ENCODE measurements at regions not wholly inside any gene's neighbourhood (a gene's known extent, or its start where the extent isn't known, plus 50 kb on each side); places are given as distances from the start of the nearest gene placed in this dataset.
"Not testable (repeated sequence)": the region's sequence is repeated elsewhere in the genome, so short reads cannot be mapped to it uniquely, and the experiment has no call there.

GRCh38 chr2:176427549-176427948, 158.3 kb downstream of the MTX2 start:
- no peak for DNase-seq

GRCh38 chr2:176428944-176429469, 159.8 kb downstream of the MTX2 start:
- DNase-seq = not testable (repeated sequence)

GRCh38 chr2:176432434-176432833, 163.2 kb downstream of the MTX2 start:
- no peak for DNase-seq

DNA sequence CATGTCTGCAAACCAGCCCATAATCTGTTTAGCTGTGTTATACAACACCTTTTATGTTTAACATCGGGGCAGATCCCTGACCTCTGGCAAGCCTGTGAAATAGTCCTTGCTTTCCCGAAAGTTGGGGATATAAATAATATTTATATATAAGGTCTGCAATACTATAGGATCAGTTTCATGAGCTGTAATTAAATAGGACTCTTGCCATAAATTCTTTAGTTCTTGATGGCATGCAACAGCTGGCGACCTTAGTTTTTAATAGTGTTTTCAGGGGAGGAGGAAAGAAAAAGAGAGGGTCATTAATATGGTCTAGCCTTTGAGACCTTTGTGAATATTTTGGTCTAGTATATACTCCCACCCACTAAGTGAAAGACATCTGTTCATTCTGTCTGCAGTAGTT, 166.5 kb downstream of the MTX2 start:
- no peak for DNase-seq

DNA sequence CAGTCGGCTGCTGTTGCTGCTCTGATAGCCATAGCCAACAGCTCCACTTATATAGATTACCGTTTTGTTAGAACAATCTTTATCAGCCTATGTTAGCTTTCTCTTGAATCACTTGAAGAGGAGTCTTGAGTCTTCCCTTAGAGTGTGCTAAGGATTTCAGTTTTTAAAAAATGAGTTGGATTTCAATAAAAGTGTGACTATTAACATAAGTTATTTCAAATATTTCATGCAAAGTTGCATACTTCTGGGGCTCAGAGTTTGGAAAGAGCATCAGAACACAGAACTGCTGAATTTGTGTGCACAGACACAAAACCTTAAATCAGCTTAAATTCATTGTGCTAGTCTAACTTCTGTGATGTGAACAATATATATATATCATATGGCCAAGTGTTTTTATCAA, 174.7 kb downstream of the MTX2 start:
- DNase-seq = no peak

GRCh38 chr2:176445956-176446355, 176.7 kb downstream of the MTX2 start:
- DNase-seq = no peak

DNA sequence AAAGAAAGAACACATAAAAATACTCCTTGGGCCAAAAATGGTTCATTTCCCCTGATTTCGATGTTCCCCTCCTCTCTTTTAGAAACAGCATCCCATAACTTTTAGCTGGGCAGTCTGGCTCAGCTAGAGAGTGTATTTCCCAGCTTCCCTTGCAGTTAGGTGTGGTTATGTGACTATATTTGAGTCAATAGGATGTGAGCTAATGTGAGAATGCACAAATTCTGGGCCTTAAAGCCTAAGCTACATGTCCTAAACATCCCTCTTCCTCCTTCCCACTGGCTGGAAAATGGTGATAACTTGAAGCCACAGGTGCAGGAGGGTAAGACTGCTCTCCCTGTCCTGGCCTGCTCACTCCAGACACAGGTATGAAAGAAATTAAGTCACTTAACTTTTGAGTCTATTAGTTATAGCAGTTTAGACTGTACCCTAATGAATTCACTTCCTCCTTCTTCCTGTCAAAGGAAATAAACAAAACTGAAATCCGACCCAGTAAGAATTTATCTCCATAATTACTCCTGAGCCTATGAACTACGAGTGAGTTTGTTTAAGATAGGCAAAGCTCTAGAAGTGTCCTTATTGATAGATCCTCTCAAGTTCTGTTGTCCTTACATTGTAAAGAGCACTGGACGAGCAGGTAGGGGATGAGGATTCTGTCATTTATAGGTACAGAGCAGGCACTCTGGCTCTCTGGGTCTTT, 177.6 kb downstream of the MTX2 start:
- DNase-seq = no peak

DNA sequence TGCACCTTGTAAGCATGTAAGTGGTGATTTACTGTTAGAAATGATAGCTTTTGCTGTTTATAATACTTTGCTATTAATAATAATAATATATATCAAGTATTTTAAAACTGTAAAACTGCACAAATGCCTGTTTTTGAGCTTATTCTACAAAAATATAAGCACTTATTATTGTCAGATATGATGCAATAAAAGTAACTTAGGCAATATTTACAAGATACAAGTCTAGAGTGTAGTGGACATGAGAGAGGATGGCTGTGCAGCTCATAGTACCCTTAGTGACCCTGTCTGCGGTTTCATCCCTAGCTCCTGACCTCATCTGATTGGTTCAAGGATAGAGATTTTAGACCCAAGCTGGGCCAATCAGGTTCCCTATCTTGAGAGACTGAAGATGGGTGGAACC, 178.4 kb downstream of the MTX2 start:
- DNase-seq = no peak

GRCh38 chr2:176449852-176450251, 180.6 kb downstream of the MTX2 start:
- no peak for DNase-seq

DNA sequence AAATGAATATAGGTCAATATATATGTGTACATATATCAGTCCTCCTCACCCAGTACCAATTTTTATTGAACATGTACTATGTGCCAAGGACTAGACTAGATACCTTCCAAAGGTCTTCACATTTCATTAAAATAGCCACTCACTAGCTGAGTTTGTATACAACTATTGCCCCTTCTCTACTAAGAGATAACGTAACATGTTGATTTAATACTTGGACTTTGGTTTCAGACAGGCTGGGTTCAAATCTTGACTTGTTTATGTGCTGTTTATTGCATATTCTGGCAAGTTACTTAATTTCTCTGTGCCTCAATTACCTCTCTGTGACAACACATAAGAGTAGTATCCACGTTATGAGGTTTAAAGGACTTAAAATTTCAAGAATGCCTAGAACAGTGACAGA, 184.5 kb downstream of the MTX2 start:
- DNase-seq = no peak

DNA sequence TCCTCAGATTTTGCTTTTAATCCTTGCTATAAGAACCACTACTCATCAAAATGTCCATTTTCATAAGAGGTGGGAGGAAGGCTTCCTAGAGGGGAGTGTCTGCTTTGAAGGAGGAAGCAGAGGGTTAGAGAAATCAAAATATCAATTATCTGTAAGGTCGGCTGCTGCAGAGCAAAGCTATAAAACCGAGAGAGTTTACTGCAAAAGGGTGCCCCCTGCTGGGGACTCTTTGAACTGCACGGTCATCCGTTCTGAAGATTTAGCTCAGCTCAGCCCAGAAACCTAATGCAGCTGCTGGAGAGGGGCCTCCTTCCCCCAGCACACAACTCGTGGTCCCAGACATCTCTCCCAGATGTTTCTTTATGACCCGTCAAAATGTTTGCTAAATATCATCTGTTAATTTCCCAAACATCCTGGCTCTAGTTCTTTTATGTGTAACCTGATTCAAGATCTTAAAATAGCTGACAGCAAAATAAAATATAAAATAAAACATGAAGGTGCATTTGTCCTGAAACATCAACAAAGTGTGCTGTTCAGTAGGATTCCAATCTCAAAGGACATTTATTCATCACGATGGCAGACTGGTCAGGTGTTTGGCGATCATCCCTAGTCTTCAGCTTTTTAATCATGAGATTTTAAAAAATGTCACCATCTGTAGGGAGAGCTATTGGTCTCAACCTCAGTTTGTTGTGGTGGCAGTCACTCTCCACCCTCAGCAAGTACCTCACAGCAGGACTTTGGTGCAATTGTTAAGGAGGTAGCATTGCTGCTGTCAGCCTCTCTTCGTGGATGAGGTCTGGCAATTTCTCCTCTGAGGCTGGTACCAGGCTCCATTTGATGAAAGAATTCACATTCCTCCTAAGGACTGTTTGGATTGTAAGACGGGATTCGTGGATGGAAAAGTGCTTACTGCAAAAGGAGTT, 185.9 kb downstream of the MTX2 start:
- DNase-seq = peak; percentile 83

GRCh38 chr2:176455816-176456291, 186.6 kb downstream of the MTX2 start:
- DNase-seq = no peak

DNA sequence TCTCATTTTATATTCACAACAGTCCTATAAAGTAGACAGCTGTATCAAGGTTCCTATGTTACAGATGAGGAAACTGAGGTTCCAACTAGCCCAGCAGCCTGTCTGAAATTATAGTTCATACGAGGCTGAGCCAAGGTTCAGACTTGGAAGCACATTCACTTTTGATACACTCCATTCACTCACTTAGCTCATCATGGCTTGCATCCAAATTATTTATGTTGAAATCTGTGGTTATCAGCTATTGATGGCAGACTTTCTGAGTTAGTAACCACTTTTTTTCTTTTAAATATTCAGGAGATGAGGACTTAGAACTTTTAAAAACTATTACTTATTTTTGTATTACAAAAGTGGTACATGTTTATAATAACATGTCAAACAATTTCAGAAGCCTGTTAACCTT, 188.2 kb downstream of the MTX2 start:
- DNase-seq = no peak

- no peak for DNase-seq
These were observed 192.0 kb downstream of the MTX2 start for GRCh38 chr2:176461098-176461808.

- no peak for DNase-seq
These were observed 192.8 kb downstream of the MTX2 start for GRCh38 chr2:176461809-176462670.

- DNase-seq = no peak
These were observed 194.3 kb downstream of the MTX2 start for GRCh38 chr2:176463546-176463945.

DNA sequence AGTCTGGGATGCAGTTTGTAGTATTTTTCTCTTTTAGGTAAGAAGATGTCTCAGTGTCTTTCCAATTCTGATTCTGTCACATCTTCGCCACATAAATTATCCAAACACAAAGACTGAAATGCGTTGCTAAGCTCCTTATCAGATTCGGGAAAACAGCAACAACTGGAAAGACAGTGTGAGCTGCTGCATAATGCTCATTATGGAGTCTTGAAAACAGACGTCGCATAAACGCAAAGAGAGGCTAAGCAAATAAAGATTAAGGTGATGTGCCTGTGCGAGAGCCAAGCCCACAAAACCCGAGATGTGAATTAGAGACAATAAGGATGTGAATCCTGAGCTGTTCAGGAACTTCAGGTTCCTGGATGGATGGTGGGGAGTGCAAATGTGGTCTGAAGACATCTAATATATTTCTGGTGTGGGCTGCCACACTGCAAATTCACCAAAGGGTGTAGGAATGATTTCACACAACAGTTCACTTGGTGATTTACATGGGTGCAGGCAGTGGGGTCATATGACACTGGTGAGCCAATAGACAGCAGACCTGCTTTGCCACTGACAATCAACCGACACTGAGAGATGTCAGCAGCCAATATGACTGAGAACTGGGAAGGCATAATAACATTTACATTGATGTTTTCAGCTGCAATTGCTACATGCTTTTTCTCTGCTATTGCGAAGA, 195.8 kb downstream of the MTX2 start:
- DNase-seq = no peak

- no peak for DNase-seq
These were observed 197.7 kb downstream of the MTX2 start for GRCh38 chr2:176466918-176467452.

- DNase-seq = no peak
These were observed 198.4 kb downstream of the MTX2 start for GRCh38 chr2:176467595-176467994.

- DNase-seq = no peak
These were observed 199.3 kb downstream of the MTX2 start for GRCh38 chr2:176468457-176469113.

- no peak for DNase-seq
These were observed 201.5 kb downstream of the MTX2 start for GRCh38 chr2:176470713-176471112.
